A172 (cell line): ENCODE measurements at regions not wholly inside any gene's neighbourhood (a gene's known extent, or its start where the extent isn't known, plus 50 kb on each side); places are given as distances from the start of the nearest gene placed in this dataset.
A peak's percentile ranks its signal among the peaks of the same experiment; 100 is the strongest.

Source experiments
- DNase-seq: peaks from one replicate; pipeline ENCODE4 v3.0.0-alpha.2; 2015; ENCODE audit warnings: low spot score

DNA sequence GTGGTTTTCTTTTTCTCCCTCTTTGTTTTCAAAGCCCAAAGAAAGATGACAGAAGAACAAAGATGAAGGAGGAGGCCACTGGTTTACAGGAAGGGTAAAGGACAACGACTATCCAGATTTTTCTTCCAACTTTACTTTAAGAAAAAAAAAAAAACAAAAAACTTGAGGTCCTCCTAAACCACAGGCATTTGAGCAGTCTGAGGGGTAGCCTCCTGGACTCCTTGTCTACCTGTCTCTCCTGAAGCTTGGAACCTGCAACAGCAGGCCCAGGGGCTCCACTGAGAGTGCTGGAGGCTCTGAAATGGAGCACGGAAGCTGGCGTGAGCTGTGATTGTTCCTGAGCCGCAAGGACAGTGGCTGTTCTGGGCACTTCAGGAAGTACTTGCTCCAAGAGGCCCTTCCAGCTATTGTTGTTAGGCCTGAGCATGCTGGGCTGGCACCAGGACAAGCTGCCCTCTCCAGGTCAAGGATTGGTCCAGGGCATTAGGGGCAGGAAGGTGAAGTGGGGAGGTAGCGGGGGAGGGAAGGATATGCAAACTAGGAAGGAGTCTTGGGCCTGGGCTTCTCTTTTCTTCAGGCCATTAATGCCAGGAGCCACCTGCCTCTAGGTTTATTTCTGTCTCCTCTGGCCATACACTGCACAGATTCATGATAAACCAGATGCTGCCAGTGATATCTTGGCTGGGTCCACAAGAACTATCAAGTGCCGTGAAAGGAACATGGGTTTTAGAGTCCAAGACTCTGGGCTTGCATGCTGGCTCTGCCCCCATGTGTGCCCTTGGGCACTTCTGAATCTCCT lies 147.3 kb downstream of the CCDC34 start:
- no peak for DNase-seq

DNA sequence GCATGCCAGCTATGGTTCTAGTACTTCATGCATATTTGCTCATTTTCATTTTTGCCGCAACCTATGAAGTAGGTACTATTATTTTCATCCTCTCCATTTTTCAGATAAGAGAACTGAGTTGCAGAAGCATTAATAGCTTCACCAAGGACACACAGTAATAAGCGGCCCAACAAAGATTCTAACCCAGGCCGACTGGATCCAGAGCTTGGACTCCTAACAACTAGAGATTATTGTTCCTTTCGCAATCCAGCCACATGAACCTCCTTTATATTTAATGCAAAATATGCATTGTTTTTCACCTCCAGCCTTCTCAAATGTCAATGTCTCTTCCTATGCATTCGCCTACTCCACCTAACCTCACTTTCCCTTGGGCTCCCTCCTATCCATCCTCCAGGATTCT lies 148.3 kb downstream of the CCDC34 start:
- no peak for DNase-seq

DNA sequence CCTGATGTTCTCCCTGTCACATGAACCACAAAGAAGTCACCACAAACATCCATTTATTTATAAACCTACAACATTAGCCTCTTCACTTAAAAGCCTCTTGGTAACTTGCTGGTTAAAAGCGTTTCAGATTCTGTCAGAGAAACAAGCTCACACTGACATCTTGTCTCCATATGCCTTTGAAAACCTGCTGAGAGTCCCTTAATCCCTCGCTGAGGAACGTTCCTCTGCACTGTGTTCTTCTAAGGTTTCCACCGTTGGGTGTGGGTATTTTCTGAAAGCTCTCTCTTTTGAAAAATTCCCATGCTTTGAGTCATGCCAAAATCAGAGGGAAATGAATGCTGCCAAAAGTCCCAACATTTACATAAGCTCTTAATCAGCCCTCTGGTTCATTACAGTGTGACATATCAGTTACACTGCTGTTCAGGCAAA lies 149.8 kb downstream of the CCDC34 start:
- DNase-seq: peak; percentile 89

DNA sequence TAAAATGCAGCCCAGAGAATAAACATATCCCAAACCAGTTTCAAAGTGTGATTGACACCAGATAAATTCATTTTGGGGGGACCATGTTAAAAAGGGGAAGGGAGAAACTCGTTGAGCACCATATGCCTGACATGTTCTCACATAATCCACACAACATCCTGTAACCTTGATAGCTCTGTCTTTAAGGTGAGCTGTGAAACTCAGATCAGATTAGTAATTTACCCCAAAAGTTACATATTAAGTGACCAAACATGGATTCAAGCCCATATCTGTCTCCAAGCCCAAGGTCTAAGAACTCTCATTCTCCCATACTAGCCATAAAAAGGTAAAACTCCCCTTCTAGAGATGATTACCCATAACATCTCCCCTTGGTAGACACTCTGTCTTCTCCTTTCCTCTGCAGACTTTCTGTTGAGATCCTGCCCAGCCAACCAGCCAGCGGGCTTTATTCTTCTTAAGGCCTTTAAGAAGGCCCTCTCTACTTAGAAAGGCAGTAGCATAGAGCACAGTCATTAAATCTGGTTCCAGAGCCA lies 150.7 kb downstream of the CCDC34 start:
- no peak for DNase-seq

DNA sequence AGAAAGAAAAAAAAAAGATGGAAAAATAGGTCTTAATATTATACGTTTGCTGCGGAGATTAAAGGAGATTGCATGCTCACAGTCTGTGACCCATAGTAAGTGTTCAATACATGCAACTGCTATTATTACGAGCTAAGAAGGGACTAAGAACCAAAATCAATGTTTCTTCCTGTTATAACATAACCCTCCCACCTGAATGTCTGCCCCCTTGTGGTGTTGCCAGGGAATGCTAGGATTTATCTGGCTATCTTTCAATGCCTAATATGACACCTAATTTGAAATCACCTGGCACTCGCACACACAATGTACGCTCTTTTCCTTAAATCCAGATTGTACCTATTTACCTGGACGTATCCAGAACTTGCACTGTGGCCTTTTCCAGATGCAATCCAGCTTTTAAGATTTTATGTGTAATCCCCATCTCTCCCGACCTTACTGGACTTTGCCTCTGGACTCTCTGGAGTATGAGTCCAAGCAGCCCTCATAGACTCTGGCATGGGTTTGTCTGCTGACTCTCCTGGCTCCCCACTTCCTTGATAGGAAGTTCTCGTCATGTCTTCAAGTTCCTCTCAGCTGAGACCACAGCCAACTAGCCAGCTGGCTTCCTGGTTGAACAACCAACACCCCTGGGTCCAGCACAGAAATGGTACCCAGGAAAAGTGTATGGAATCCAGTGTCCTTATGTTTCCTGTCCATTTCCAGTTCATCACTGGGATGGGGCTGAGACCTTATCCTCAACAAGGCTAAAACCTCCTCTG lies 151.5 kb downstream of the CCDC34 start:
- no peak for DNase-seq

DNA sequence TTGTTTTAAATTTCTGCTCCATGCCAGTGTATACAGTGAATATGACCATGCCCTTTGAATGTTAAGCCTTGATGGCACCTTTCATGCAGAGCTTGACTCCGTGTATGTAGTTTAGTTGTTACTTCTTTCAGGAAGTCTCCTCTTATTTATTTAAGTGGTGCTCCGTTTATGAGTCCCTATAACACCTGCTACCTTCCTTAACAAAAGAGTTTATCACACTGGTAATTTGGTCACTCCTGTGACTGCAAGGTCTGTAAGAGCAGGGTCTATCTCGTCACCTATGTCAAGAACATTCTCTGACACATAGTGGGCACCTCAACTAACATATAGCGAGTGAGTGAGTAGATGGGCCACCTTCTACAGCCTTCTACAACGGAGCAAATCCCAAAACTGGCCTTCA lies 152.5 kb downstream of the CCDC34 start:
- DNase-seq: no peak

DNA sequence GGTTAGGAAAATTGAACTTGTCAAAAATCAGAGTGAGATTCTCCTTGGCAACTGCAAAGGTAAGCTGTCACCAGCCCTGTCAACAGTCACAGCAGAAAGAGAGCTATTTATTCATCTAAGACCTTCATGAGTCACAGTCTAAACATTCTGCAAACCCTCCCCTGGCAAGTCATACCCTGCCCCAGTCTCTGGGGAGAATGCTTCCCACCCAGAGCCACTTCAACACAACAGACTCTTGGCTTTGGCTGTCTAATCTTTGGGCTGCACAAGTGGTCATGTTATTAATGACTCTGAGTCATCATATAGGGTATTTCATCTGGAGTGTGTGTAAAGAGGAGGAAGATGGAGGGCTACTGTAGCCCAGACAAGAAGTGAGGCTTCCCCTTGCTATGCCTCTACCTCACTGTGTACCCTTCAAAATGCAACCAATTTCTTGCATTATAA lies 153.4 kb downstream of the CCDC34 start:
- peak; percentile 99 for DNase-seq

DNA sequence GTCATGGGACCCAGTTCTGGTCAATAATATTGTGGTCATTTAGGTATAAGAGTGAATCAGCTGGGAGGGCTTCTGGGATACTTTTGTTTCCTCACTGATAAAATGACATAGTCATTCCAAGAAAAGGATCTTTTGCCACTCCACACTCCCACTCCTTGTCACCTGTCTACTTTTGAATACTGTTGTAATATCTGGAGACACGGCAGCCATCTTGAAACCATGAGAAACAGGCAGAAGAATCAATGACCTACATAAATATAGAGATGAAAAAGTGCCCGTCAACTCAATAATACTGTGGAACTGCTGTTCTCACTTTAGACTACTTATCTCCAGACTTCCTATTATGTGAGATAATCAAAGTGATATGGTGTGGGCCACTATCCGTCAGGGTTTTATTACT lies 154.2 kb downstream of the CCDC34 start:
- DNase-seq: no peak

DNA sequence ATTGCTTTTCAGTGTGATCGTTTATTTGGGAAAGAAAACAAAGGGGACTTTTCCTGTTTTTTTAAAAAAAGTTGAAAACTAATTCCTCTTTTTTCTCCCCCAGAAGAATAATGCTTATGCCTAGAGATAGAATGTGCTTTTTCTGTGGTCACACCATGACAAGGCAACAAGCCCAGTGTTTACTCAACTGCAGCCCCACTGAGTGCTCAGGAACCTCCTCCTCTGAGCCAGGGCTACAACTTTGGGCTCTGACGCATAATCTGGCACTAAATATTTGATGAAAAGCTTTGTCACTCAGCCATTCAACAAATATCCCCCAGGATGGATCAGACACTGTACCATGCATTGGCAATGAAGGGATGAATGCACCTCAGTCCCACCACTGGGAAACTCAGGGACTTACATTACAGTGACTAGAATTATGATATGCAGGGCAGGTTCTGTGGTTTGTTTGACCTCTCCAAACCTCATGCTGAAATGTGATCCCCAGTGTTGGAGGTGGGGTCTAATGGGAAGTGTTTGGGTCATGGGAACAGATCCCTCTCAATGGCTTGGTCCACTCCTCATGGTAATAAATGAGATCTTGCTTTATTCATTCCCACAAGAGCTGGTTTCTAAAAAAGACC lies 155.9 kb downstream of the CCDC34 start:
- no peak for DNase-seq

DNA sequence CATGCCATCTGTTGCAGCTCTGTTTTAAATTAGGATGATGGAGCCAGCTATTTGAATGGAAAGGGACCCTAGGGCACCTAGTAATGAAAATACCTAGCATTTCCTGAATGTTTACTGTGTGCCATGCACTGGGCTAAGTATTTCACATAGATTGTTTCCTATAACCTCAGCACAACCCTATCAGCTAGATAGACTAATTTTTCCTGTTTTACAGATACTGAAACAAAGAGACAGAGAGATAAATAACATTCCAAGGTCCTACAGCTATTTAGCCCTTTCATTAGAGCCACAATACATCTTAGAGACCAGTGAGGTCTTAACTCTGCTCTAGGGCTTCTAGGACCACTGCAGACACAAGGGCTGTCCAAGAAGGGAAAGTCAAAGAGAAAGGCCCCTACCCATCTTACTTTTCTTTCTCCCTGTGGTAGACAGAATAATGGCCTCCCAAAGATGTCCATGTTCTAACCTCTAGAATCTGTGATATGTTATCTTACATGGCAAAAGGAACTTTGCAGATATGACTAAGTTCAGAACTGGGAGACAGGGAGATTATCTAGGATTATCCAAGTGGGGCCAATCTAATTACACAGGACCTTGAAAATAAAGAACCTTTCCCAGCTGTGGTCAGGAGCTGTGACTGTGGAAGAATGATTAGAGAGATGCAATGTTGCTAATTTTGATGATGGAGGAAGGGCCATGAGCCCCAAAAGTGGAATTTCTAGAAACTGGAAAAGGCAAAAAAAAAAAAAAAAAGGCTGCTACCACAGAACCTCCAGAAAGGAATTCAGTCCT lies 157.0 kb downstream of the CCDC34 start:
- DNase-seq: no peak

DNA sequence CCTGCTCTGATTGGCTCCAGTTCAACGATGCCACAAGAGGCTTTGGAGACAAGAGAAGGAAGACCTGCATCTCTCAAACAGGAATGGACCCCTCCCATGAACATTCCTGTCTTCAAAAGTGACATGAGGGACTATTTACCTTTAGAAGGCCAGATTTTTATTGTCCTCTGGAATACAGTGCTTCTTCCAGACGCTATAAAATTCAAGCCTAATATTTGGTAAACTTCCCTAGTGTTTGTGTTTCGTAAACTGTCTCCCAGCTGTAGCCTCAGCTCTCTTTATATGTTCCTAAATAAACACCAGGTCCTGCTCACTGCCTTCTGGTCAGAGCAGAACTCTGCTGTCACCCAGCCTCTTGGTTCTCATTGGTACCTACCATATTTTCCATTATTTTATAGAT lies 157.8 kb downstream of the CCDC34 start:
- no peak for DNase-seq

DNA sequence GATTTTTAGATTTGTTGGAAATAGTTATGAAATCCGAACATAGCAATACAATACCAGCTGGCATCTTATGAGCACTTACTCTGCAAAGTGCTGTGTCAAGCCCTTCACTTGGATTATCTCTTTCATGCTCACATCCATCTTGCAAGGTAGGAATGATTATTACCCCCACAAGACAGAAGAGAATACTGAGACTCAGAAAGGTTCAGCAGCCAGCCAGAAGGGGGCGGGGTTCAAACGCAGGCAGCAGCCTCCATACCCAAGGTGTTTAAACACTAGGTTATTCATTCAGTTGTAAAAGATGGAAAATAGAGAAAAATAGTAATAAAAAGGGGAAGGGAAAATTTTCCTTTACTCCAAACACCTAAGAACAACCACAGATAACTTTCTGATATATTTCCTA lies 158.5 kb downstream of the CCDC34 start:
- DNase-seq: no peak

DNA sequence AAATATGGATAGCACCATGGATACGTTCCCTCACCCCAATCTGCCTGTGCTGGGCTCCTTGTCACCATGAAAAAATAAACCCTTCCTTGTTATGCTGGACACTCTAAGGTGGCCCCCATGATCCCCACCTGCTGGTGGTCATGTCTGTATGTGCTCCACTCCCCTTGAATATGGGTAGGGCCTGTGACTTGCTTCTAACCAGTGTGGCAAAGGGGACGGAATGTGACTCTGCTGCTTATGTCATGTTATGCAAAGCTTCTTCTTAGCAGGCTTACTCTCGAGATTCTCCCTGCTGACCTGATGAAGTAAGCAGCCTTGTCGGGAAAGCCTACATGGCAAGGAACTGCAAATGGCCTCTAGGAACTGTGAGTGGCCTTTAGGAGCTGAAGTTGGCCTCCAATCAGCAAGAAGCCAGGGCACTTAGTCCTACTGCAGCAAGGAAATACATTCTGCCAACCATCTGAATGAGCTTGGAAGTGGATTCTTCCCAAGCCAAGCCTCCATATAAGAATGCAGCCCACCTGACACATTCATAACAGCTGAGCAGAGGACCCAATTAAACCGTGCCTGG lies 159.9 kb downstream of the CCDC34 start:
- DNase-seq: no peak

DNA sequence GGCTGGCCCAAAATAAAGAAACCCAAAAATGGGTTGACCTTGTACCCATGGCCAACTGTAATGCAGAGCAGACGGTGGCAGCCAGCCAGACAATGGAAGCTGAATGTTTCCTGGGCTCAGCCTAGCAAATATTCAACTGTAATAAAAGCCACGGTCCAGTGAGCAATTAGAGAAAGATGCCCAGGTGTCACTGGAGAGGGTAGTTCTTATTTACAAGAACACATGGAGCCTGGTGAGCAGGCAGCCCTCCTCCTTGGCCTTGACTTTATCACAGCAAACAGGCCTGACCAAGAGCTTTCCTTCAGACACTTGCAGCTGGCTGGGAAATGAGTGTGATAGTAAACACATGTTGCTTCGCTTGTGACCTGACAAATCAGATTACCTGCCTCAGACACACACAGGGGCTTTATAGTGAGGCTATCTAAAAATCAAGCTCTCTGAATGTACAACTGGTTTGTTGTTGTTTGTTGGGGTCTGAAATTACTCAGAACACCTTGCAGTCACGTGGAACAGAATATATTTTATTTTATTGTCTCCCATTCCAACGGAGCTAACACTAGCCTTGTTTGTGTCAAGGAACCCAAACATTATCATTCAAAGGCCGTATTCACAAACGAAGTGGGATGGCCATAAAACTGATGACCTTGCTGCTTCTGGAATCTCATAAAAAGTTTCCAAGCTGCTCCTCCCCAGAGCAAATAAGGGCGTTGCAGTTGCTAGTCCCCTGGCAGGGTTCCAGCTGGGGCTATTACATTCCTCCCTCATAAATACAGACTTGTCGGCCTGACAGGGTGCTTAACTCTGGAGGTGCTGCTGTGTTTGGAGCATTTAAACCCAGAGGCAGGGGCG lies 161.1 kb downstream of the BBOX1 start:
- DNase-seq: peak; percentile 96

DNA sequence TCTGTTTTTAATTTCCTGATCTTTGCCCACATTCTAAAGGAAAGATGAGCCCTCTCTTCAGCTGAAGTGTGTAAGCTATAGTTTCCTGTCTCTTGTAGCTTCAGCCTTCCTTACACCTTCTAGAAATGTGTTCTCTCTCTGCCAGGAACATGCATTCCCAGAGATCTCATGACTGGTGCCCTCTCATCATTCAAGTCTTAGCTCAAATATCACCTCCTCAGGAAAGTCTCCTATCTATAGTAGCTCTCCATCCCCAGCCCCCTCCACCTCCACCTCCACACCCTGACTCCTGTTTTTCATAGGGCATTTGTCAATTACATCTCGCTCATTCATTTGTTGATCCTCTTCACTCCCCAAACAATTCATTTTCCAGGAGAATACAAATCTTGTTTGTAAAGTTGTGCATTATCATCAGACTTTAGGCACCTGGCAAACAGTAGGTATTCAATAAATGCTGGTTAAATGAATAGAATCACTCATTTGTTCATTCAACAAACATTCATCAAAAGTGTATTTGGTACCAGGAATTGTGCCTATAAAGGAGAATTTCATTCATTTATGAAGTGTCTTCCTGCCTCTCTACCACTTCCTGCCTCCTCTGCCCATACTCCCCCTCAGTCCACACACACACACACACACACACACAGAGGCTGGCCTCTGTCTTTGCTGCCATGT lies 160.3 kb downstream of the BBOX1 start:
- no peak for DNase-seq

DNA sequence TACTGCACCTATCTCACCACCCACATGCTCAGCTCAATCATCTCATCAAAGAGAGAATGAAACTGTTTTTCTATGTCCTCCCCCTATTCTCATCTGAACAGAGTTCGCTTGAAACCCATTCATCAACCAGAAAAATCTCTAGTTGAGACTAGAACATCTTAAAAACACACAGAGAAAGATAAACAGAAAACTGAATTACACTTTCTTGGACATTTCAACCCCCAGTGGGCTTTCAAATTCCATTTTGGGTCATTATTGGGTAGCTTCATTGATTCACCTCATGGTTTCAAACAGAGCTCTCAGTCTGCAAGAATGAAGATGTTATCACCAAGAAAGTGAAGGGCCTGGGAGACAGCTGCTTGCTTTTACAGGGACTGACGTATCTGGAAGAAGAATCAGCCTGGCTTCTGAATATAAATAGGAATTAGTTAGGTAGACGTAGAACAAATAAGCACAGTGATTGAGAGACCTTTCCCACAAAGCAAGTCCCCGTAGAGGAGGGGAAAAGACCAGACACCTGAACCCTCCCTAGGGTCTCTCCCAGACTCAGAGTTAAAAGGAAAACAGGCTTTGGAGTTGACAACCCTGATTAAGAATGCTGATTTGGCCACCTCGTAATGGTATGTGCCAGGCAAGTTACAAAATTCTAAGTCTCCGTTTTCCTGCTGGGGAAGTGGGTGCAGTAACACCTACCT lies 155.7 kb downstream of the BBOX1 start:
- no peak for DNase-seq

DNA sequence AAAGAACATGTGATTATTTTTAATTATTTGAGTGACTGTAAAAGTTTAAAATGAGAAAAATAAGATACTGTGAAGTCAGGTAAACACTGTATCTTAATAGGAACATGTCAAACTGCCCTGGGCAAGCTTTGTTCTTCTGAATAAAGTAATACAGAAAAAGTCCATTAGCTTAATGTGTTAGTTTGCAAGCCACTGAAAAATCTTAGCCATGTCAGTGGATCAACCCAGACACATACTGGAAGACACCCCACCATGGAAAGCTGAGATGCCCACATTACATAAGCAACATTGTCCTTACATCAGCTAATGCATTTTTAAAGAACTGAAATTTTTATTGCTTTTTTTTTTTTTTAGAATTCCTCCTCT lies 155.2 kb downstream of the BBOX1 start:
- DNase-seq: no peak

DNA sequence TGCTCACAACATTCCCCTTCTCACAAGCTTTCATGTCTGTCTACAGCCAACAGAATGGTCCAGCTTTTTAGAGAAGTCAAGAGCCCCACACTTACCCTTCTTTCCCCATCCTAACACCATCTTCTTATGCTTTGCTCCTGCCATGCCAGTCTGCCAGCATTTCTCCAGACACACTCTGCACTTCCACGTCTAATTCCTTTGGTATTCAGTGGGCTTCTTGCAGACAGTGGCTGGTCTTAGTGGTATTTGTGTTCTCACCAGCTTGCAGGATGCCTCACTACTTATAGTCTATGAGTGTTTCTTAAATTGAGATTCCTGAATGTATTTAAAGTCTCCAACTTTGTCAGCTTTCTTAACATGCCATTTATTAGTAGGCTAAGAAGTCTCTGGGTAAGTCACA lies 154.4 kb downstream of the BBOX1 start:
- no peak for DNase-seq
